Stromal cell of bone marrow (primary cell): ENCODE measurements at regions not wholly inside any gene's neighbourhood (a gene's known extent, or its start where the extent isn't known, plus 50 kb on each side); places are given as distances from the start of the nearest gene placed in this dataset.
A peak's percentile ranks its signal among the peaks of the same experiment; 100 is the strongest.
"Not testable (repeated sequence)": the region's sequence is repeated elsewhere in the genome, so short reads cannot be mapped to it uniquely, and the experiment has no call there.

Experiments
- DNase-seq: peaks from one replicate; pipeline ENCODE4 v3.0.0-alpha.2; 2012; ENCODE audit warnings: low read depth

DNA sequence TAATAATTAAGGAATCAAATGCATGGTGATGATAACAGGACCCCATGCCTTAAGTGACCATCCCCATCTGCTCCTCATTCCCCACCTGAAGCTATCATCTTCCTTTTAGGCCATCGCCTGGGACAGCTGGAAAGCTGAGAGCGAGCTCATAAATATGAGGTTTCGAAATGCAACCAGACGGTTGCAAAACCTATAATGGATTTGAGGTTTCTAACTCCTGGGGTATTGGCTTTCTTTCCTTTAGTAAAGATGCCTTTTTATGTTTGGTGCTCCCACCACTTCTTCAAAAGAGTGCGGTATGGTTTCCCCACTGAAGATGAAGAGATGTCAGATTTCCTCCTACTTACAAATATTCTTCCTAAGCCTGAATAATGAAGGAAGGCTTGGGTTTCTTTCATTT lies 1589.5 kb upstream of the PIK3C3 start:
- DNase-seq: no peak

DNA sequence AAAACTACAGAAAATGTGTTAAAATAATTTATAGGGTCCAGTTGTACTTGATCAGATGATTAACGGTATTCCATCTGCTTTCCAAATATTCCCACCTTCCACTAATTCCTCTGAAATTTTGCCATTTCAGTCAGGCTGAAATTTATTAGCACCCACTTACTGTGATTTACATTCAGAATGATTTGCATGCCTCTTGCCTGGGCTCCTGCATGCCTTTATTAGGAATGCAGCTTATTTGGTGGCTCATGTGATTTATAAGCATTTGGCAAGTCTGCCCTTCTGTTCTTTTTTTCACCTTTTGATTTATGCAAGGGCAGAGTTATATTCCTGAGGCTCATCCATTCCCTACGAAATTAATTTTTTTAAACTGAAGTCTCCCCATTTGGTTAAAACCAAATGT lies 1594.5 kb upstream of the PIK3C3 start:
- DNase-seq: no peak

DNA sequence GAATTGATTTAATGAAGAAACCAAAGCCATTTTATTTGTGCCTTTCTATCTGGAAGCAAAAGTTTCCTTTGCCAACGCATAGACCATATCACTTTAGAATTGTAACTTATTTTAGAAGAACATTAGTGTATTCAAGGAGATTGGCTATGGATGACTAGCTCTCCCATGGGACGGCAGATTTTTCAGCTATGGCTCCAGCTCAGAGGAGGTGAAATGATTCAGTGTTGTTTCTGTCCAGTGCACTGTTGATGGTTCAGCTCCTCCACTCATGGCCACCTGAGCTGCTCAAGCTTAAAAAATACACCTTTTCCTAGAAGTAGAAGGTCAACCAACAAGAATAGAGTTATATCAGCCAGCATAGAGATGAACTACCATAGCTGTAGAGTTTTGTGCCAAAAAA lies 1597.5 kb upstream of the PIK3C3 start:
- peak; percentile 50 for DNase-seq

DNA sequence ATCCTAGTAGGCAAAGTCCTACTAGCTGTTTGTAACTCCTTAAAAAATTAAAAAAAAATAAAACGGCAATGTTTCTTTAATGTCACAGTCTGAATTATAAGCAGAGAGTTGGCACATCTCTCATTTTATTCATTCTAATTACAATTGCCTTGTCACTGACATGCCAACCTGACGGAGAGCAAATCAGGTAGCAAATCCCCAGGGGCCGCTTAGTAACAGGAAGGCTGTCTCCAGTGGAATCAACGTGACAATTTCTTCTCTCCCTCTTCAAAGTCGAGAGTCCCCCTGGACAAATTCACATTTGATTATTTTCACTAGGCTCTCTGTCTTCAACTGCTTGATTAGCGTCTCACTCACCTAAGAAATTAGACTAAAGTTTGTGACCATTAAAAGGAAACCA lies 1598.9 kb upstream of the PIK3C3 start:
- DNase-seq: no peak

DNA sequence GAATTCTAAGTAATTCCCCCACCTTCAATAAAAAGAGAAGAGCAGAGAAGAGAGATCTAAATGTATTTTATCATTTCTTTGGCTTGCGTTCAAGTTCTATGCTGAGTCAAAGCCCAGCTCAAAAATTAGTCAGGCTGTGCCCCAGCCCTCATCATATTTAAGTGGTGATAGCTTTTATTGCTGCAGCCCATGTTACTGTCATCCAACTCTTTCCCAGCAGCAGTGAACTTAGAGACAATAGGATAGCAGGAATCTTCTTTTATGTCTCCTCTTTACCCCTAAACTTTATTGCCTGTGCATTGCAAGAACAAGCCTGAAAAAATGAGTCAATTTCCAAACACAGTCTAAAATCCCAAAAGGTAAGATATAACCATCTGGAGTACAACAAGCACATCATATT lies 1599.3 kb upstream of the PIK3C3 start:
- peak; percentile 33 for DNase-seq

DNA sequence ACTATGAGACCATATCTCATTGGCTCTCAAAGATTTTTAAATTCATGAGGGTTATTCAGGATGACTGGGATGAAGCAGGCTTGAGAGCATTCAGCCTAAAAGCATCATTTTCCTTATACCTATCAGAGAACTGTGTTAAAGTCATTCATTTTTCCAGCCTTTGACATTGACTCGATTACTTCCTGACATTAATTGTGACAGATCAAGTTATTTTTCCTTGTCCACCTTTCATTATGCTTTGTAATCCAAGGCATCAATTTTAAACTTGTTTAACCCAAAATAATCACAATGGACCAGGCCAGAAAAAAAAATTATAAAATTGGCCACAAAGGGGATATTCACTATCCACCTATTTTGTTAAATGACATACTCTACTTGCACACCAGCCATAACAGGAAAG lies 1606.8 kb upstream of the PIK3C3 start:
- no peak for DNase-seq

DNA sequence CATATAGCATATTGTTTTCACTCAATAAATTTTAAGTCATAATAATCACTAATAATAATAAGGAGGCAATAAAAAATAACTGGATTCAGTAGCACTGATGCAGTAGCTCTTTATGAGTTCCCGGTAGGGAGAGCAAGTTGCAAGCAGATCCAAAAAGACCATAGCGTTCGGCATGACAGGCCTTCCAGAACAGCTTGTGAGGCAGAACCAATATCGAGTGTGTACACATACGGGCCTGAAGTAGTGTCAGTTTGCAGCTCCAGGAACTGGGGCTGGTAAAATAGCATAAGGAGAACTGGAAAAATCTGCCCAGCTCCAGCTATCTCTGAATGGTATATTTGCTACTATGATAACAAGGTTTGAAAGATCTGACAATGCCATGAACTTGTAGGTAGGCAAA lies 1607.8 kb upstream of the PIK3C3 start:
- DNase-seq: no peak

DNA sequence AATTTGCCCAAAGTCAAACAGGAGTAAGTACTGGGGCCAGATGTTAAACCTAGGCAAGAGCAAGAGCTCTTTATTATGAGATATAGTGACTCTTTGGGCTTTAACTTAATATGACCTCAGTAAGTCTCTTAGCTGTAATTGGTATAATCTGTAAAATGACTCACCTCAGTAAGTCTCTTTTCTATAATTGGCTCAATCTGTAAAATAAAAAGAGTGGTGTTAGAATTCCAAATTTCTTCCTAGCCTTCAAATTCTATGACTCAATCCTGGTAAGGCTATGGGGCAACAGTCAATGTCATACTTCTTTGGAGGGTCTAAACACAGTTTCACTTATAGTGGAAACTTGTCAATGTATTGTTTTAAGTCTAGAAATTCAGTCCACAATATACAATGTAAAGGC lies 1608.9 kb upstream of the PIK3C3 start:
- DNase-seq: no peak

DNA sequence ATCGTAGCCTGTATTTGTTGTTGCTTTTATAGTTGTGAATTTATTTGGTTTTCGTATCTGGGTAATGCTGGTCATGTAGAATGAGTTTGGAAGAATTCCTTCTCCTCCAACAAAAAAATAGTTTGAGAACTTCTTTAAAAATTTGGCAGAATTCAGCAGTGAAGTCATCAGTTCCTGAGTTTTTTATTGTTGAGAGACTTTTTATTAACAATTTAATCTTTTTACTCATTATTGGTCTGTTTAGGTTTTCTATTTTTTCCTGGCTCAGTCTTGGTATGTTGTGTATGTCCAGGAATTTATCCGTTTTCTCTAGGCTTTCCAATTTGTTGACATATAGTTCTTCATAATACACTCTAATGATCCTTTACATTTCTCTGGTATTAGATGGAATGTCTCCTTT lies 1613.3 kb upstream of the PIK3C3 start:
- DNase-seq: no peak

DNA sequence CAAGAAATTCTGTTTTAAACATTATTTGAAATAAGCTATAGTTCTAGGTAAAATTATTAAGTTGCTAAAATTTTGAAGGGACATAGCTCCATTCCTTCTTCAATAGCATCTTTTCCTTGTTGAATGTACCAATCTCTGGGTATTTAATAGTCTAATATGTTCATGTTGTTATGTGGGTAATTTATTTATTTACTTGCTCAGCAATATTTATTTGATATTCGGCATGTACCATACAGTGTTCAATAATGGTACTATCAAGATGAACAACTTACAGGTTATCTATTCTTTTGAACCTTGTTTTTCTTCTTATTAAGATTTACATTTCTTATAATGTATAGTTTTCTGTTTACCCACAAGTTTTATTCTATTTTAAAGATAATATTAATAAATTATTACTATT lies 1616.8 kb upstream of the PIK3C3 start:
- DNase-seq: no peak

DNA sequence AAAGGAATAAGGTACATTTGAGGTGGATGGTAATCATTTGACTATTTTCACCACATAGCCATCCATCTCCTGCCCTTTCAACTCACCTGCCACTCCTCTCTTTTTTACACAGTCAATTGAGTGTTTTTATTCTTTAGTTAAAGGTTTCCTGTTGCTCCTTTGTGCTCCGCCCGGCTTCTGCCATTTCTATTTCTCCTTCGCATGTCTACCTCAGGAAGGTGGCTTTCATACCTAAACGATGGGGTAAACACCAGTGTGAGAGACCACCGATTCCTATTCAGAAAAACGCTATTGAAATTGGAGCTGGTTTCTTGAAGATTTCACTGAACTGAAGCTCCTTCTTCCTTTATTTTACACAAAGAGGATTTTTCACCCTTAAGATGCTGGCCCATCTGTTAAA lies 1628.0 kb upstream of the PIK3C3 start:
- no peak for DNase-seq

DNA sequence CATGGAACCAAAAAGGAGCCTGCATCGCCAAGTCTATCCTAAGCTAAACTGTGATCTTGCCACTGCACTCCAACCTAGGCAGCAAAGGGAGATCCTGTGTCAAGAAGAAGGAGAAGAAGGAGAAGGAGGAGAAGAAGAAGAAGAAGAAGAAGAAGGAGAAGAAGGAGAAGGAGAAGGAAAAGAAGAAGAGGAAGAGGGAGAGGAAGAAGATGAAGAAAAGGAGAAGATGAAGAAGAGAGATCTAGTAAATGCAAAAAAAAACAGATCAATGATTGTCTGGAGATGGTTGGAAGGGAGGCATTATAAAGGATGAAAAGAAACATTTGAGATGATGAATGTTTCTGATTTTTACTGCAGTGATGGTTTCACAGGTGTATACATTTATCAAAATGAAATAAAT lies 1629.0 kb upstream of the PIK3C3 start:
- no peak for DNase-seq

DNA sequence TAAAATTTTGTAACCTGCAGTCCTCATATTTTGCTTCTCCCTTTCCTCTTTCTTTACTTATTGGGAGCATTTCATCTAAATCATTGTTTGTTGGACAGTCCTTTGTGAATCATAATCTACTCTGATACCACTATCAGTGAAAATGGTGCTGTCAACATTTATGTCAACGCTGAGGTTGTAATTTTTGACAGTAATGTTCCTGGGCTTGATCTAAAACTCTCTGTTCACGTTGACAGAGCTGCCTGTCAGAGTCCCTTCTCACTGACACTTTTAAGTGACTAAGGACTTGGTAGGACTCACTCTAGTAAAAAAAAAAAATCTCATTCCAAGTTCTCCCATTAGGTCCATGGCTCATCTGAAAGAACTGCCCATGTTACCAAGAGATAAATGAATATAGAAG lies 1640.8 kb upstream of the PIK3C3 start:
- no peak for DNase-seq

DNA sequence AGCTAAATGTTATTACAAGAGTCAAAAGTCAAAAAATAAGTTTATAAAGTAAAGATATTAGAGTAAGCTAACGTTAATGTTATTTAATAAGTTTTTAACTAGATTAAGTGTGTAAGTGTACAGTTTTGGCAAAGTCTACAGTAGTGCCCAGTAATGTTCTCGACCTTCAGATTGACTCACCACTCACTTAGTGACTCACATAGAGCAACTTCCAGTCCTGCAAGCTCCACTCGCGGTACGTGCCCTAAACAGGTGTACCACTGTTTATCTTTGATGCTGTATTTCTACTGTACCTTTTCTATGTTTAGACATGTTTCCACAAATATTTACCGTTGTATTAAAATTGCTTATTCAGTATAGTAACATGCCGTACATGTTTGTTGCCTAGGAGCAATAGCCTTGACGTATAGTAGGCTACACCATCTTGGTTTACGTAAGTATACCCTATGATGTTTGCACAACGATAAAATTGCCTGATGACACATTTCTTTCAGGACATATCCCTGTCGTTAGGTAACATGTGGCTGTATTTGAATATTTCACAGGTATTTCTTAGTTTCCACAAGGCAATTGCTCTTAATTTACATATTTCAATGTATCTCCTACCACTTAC lies 1641.9 kb upstream of the PIK3C3 start:
- DNase-seq: no peak

DNA sequence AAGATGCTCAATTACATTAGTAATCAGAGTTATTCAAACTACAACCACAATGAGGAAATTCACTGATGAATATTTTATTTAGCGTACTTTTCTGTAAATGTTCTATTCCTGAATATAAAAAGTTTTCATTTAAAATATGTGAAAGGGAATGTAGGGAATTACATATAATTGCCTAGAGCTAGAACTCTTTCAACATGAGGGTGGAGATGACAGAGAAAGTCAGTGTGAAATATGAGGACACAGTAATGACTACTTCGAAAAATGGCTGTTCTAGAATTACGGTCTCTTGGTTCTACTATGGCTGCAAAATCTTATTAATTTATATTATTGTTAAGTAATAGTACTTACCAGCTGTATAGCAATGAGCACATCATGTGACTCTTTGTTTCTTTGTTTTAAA lies 1647.4 kb upstream of the PIK3C3 start:
- DNase-seq: no peak

DNA sequence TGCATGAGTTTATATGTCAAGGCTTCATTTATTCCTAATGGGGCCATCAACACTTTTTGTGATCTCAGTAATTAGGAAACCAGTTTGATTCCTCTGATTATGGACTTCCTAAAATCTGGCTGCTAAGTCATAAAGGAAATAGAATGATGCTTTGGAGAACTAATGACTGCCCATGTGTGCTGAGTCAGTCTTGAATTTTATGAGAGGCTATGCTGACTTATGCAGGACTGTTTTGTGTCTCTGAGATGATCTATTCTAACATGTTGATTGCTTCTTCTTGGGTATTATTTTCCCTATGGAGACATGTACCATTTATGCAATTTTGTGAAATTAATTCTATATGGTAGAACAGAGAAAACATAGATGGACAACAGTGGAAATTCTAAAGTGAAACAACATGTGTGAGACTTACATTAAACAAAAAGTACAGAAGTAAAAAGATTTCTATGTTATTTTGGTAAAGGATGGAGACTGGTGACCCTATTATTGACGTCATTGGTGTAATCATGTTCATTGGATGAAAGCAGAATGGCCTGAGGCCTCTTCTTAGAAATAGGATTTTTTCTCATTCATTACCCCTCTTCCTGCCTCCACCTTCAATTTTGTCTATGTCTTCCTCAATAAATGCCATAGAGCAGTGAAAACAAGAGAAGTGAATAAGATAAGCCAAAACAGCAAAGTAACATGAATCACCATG lies 1658.2 kb upstream of the PIK3C3 start:
- DNase-seq: no peak

DNA sequence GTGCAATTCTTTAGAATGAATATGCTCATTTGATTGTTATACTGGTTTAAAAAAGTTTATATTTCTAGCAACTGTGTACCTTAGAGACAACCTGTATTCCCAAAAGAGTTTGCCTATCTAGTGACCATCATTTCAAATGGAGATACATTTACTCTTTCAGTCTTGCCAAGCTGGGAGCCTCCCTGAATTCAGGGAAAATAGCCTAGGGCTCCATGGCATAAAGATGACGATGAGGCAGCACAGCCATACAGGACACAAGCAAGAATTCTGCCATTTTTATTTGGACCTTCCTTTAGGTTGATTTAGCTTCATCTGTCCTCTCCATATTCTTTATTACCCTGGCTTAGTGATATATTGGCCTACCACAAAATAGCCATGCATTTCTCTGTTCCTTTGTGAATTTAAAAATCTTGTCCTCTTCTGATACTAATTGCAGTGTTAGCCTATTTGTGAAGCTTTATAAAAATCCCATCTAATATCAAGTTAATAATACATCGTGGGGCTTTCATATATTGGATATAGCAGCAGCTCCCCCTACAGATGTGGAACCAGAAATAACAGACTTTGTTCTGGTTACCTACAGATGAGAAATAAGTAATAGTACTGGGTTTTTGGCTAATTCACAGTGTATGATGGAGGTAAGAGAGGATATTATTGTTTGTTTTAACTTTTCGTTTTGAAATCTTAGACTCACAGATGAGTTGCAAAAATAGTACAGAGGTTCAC lies 1661.9 kb upstream of the PIK3C3 start:
- no peak for DNase-seq

DNA sequence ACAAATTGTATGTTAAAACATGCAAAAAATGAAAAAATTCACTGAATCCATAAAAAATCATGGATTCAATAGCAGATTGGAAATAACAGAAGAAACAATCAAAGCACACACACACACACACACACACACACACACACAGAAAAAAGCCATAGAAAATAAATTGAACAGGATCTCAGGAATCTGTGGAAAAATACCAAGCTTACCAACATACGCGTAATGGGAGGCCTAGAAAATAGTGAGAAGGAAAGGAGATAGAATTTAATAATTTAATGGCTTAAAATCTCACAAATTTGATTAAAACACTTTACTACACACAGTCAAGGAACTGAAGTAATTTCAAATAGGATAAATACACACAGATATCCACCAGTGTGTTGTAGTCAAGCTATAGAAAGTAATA lies 1671.5 kb upstream of the PIK3C3 start:
- no peak for DNase-seq

DNA sequence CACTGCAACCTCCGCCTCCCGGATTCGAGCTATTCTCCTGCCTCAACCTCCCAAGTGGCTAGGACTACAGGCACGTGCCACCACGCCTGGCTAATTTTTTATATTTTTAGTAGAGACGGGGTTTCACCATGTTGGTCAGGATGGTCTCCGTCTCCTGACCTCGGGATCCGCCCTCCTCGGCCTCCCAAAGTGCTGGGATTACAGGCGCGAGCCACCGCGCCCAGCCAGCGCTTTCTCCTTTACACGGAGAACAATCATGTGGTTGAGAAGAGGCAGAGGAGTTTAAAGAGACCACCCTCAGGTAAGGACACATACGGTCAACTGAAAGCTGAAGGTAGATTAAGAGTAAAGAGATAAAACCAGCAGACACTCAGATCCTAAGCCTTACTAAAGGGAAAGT lies 1673.7 kb upstream of the PIK3C3 start:
- DNase-seq: not testable (repeated sequence)

DNA sequence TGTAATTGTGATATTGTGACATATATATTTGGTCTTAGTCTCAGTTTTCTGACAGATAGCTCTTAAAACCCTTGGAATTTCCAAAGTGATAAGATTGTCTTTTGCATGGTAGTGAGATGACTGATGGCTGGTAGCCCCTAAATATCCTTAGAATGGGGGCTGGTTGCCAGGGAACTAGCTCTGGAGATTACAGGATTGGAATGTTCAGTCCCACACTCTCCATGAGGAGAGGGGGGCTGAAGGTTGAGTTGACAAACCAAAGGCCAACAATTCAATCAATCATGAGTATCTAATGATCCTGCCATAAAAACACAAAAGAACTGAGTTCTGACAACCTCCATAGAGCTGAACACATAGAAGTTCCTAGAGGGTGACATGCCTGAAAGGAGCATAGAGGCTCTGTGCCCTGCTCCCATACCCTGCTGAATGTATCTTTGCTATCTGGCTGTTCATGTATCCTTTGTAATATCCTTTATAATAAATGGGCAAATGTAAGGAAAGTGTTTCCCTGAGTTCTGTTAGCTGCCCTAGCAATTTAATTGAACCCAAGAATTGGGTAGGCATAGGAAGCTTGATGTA lies 1680.3 kb upstream of the PIK3C3 start:
- no peak for DNase-seq

DNA sequence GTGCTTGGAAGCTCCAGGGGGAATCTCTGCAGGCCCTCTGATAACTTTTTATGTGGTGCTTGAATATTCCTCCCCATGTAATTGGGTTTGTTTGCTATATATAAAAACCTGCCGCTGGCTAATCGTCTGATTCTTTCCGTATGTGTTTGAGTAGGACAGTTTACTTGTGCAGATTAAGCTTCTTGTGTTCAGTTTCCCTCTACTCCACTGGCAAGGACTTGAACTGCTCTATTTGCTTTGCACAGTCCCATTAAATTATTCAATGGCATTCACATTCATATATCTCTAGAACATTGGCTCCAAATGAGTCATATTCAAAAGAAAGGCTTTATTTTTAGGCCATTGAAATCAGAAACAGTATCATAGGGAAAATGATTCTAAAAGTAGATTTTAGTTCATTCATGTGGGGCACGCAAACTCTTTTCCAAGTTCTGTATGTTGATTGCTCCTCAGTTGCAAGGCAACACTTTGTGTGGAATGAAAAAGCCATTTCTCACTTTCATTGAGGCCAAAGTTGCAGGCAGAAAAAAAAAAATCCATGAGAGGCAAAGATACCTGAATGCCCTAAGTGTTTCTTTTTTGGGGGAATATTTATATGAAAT lies 1682.3 kb upstream of the PIK3C3 start:
- DNase-seq: no peak

DNA sequence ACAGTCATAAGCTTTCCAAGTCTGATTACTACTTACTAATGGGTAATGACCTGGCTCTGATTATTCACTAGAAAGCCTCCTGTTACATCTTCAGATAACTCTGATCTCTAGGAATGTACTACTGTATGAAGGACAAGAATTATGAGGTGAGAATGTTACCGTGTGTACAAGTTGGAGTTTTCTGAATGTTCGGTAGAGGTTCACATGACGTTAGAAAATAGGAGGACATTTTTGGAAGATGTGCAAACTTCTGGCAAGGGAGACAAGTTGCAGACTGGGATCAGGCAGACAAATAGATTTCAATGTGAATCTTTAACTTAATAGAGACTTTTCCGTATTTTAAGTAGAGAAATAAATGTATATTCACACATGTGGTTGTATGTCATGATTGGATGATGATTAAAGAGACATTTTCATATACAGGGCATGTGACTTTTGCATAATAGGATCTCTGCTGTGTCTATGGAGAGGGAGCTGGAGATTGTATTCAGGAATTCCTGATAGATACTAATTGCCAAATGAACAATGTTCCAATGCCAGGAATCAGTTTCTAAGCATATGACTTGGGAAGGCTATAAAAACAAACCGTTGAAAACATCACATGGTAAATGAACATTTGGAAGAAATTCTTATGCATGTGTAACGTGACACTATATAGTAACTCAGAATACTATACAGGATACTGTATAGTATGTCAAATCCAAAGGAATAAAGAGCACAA lies 1695.8 kb upstream of the PIK3C3 start:
- DNase-seq: no peak
